SK-N-MC (cell line): ENCODE measurements at regions not wholly inside any gene's neighbourhood (a gene's known extent, or its start where the extent isn't known, plus 50 kb on each side); places are given as distances from the start of the nearest gene placed in this dataset.

Experiments used
- EZH2 ChIP-seq: fragments of 200-600 bp; sonication (generic); IDR thresholded peaks from one replicate; pipeline ENCODE4 v1.6.1; 2017; ENCODE audit warnings: antibody characterized with exemption
- POLR2AphosphoS5 ChIP-seq: IDR thresholded peaks from 2 replicates; pipeline ENCODE4 v1.6.1; 2012; ENCODE audit warnings: mild to moderate bottlenecking, low read depth, low read length, borderline replicate concordance

DNA sequence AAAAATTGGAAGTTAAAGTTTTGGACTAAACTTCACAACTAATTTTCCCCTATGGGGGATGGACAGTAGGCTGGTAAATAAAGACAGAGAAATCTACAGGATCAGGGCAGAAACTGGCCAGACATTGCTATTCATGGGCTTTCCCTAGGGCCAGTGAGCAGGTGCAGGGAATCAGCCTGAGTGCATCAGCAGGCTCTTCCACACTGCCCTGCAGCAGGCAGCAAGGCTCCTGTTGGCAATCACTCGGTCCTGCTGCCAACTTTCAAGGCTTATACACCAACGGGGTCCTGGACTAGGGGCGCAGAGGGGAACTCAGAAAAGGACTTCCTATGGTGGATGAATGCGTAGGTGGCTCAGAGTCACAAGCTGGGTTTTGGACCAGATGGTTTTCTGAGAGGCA, 59.8 kb upstream of the NHSL1 start:
- no peak for TF ChIP-seq POLR2AphosphoS5
- TF ChIP-seq EZH2 = no peak
